ENCODE measurements at regions not wholly inside any gene's neighbourhood (a gene's known extent, or its start where the extent isn't known, plus 50 kb on each side); places are given as distances from the start of the nearest gene placed in this dataset.

DNA sequence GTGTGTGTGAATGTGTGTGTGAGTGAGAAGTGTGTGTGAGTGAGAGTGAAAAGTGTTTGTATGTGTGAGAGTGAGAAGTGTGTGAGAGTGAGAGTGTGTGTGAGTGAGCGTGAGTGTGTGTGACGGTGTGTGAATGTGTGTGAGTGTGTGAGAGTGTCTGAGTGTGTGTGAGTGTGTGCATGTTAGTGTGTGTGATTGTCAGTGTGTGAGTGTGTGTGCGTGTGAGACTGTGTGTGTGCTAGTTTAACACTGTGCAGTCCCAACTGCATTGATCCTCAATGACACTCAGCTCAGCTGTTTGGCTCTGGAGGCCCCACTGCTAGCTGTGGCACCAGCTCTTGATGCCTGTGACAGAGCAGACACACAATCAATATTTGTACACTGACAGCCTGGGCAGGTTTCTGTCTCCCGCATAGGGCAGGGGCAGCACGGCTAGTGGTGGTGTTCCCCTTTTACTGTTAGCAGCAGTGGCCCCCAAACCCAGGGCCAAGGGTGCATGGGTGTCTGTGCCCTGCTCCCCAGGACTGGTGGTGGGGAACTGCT lies 135.0 kb downstream of the INHBB start:
- no peak for DNase-seq (ENCODE audit: low read depth)
- H3K4me3 ChIP-seq (ENCODE audit: low read length), result no peak overlapping the region
- TF ChIP-seq, protein P1, sequence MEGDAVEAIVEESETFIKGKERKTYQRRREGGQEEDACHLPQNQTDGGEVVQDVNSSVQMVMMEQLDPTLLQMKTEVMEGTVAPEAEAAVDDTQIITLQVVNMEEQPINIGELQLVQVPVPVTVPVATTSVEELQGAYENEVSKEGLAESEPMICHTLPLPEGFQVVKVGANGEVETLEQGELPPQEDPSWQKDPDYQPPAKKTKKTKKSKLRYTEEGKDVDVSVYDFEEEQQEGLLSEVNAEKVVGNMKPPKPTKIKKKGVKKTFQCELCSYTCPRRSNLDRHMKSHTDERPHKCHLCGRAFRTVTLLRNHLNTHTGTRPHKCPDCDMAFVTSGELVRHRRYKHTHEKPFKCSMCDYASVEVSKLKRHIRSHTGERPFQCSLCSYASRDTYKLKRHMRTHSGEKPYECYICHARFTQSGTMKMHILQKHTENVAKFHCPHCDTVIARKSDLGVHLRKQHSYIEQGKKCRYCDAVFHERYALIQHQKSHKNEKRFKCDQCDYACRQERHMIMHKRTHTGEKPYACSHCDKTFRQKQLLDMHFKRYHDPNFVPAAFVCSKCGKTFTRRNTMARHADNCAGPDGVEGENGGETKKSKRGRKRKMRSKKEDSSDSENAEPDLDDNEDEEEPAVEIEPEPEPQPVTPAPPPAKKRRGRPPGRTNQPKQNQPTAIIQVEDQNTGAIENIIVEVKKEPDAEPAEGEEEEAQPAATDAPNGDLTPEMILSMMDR (conservative IDR thresholded peaks at IDR 0.05; ENCODE audit: low read depth, low read length), result no peak

DNA sequence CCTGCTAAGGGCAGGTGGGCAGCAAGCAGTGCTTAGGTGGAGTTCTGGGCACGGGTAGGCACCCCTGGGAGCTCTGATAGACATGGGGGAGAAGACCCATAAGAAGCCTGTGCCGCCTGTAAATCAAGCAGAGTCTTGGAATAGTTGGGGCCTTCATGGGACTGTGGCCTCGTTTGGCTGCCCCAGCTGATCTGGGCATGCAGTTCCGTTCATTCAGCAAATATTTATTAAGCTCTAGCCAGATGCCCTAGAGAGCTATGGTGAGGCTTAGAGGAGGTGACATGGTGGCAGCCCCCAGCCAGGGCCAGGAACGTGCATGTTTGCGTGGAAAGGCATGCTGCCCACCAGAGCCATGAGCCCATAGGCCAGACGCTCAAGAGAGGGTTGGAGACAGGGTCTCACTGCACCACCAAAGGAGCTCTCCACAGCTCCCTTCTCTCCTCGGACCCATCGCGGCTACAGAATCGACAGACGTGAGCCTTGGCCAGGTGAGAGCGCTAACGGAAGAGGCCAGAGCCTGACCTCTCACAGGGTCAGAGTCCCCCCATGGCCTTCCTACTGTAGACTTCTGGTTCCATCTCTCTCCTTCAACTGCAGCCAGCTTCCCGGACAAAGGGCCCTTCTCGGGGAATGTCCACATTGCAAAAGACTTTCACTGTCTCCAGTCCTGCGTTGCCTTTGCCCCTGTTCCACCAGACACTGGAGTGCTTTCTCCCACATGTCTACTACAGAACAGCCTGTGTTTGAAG lies 135.7 kb downstream of the INHBB start:
- H3K4me3 ChIP-seq (ENCODE audit: low read length), result no peak overlapping the region
- no peak for DNase-seq (ENCODE audit: low read depth)
- TF ChIP-seq, protein P1 (conservative IDR thresholded peaks at IDR 0.05; ENCODE audit: low read depth, low read length), result no peak

DNA sequence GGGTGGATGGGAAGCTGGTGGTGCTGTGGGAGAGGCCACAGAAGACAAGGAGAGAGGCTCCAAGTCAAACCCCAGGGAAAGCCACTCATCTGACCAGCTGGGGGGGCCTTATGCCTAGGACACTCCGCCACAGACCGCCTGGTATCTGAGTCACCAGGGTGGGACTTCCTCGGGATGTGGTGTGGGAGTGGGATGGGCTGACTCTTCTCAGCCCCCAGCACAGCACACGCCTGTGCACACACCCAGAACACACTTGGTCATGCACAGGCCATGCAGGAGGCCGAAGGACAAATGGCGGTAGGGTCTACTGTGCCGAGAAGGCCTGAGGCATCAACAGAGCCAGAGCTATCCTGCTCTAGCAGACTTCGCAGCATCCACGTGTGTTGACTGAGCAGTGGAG lies 136.4 kb downstream of the INHBB start:
- TF ChIP-seq, protein P1 (conservative IDR thresholded peaks at IDR 0.05; ENCODE audit: low read depth, low read length), result no peak
- DNase-seq (ENCODE audit: low read depth), result no peak
- no peak overlapping the region for H3K4me3 ChIP-seq (ENCODE audit: low read length)

DNA sequence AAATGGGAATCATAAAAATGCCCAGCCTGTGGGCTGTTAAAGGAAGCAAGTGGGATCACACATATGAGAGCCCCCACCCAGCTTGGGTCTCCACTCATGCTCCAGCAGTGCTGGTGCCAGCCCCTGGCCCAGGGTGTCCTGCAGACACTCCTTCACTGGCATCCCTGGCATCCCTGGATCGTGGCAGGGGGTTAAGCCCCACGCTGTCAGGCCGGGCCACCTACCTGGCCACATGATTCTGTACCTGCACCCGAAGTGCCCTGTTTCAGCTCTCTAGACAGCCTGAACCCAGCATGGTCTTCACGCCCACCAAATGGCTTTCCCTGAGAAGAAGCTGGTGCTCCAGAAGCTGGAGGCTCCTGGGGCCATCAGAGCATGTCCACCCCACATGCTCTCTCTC lies 137.4 kb downstream of the INHBB start:
- no peak overlapping the region for H3K4me3 ChIP-seq (ENCODE audit: low read length)
- DNase-seq (ENCODE audit: low read depth), result no peak
- TF ChIP-seq, protein P1 (conservative IDR thresholded peaks at IDR 0.05; ENCODE audit: low read depth, low read length), result no peak

DNA sequence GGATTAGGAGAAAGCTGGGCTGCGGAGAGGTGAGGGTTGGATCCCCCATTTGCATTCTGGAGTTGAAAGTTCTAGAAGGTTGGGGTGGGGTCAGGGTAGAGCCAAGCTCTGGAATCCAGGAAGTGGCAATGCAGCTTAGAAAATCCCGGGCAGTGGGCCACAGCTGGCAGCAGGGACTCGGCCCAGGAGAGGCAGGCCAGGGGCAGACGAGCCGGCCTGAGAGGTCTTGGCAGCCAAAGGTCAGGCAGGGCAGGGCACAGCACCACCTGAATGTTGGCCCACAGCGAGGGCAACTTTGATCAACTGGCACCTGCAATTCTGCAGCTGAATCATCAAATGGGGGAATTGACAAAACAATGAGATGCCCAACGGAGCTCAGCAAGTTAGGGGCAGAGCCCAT lies 139.2 kb downstream of the INHBB start:
- TF ChIP-seq, protein P1 (conservative IDR thresholded peaks at IDR 0.05; ENCODE audit: low read depth, low read length), result no peak
- H3K4me3 ChIP-seq (ENCODE audit: low read length), result no peak overlapping the region
- no peak for DNase-seq (ENCODE audit: low read depth)

DNA sequence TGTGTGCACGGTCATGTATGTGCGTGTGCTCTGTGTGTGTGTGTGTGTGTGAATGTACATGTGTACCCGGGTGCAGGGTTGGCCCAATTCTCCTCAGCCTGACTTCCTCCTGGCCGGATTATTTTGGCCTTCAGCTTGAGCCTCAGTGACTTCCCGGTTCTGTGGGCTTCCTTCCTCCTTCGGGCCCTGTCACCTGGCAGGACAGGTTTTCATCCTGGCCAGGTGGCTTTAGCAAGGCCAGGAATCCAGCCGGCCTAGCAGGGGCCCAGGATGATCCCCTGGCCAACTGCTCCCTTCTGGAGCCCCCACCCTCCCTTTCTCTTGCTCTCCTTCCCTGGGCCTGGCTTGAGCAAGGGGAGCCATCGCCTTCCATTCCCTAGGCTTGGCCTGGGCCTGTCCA lies 140.5 kb downstream of the INHBB start:
- no peak overlapping the region for H3K4me3 ChIP-seq (ENCODE audit: low read length)
- no peak for DNase-seq (ENCODE audit: low read depth)
- TF ChIP-seq, protein P1 (conservative IDR thresholded peaks at IDR 0.05; ENCODE audit: low read depth, low read length), result no peak

DNA sequence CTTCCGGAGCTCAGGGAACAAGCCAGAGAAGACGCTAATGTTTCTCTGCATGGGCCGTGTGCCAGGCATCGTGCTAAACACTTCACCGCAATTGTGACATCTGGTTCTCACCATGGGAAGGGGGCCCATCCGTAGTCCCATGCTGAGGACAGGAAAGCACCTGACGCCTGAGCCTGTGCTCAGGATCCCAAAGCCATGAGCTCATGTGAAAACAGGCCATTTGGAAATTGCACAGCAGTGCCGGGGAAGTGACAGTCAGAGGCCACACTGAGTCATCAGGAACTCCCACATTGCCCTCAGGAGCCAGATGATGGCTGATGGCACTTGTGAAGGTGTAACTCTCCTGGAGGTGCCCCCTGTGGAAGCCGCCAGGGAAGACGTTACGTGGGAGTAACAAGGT lies 141.0 kb downstream of the INHBB start:
- TF ChIP-seq, protein P1 (conservative IDR thresholded peaks at IDR 0.05; ENCODE audit: low read depth, low read length), result no peak
- no peak overlapping the region for H3K4me3 ChIP-seq (ENCODE audit: low read length)
- DNase-seq (ENCODE audit: low read depth), result no peak
